GM12878 (cell line): ENCODE measurements at regions not wholly inside any gene's neighbourhood (a gene's known extent, or its start where the extent isn't known, plus 50 kb on each side); places are given as distances from the start of the nearest gene placed in this dataset.

ENCODE experiments used
- EGR1 ChIP-seq, 2 experiments: IDR thresholded peaks; 1 replicate in 1 of 2; 2 replicates in 1 of 2; pipeline ENCODE4 v1.6.1; 2011 to 2012; ENCODE audit warnings: low read depth in 2 of 2, low read length in 2 of 2, borderline replicate concordance in 1 of 2, mild to moderate bottlenecking in 1 of 2, moderate library complexity in 1 of 2
- NRF1 ChIP-seq: conservative IDR thresholded peaks from 2 replicates; pipeline ENCODE4 v1.6.1; 2011; ENCODE audit warnings: mild to moderate bottlenecking, low read depth, low read length, improper control_type of control experiment
- POLR2AphosphoS2 ChIP-seq: IDR thresholded peaks from 2 replicates; pipeline ENCODE4 v1.6.1; 2011; ENCODE audit warnings: low read depth, mild to moderate bottlenecking, low read length, improper control_type of control experiment, moderate library complexity
- SKIL ChIP-seq: fragments of 450-650 bp; IDR thresholded peaks from 2 replicates; pipeline ENCODE4 v1.6.1; 2017; ENCODE audit warnings: mild to moderate bottlenecking, low read depth, inconsistent platforms; ENCODE audit not compliant: poor library complexity, severe bottlenecking
- STAT3 ChIP-seq: IDR thresholded peaks from 2 replicates; pipeline ENCODE4 v1.6.1; 2011; ENCODE audit warnings: low read depth, low read length, improper control_type of control experiment
- TF ChIP-seq, protein P1 (sequence below), 3 experiments: IDR thresholded peaks in 2 of 3; conservative IDR thresholded peaks in 1 of 3; 2 replicates each; pipeline ENCODE4 v1.5.1; 2011; ENCODE audit warnings: low read depth in 3 of 3, low read length in 3 of 3, mild to moderate bottlenecking in 3 of 3, control low read depth in 2 of 3, moderate library complexity in 2 of 3, inconsistent platforms in 1 of 3, mixed read lengths in 1 of 3; ENCODE audit not compliant: control insufficient read depth in 2 of 3, insufficient read depth in 1 of 3; ENCODE audit errors: extremely low read depth in 1 of 3

DNA sequence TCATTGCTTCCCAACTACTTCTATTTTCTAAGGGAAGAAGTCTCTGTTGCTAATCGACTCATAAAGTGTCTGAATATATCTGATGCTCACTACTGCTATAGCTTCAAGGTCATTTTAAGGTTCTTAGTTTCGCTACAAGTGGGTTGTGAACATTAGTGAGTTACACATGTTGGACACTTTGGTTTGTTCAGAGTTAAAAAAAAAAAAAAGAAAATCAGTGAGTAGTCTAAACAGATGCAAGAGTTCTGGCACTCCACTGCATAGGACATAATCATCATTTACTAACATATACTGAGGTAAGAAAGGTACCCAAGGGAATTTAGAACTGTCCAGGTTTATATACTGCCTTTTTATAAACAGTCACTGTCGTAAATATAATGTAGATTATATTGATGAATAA lies 108.8 kb downstream of the KLF12 start:
- TF ChIP-seq, protein P1, sequence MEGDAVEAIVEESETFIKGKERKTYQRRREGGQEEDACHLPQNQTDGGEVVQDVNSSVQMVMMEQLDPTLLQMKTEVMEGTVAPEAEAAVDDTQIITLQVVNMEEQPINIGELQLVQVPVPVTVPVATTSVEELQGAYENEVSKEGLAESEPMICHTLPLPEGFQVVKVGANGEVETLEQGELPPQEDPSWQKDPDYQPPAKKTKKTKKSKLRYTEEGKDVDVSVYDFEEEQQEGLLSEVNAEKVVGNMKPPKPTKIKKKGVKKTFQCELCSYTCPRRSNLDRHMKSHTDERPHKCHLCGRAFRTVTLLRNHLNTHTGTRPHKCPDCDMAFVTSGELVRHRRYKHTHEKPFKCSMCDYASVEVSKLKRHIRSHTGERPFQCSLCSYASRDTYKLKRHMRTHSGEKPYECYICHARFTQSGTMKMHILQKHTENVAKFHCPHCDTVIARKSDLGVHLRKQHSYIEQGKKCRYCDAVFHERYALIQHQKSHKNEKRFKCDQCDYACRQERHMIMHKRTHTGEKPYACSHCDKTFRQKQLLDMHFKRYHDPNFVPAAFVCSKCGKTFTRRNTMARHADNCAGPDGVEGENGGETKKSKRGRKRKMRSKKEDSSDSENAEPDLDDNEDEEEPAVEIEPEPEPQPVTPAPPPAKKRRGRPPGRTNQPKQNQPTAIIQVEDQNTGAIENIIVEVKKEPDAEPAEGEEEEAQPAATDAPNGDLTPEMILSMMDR (IDR thresholded peaks at IDR 0.05 in 2 of 3, conservative IDR thresholded peaks at IDR 0.05 in 1 of 3; ENCODE audit: control insufficient read depth in 2 of 3, extremely low read depth in 1 of 3, insufficient read depth in 1 of 3, low read depth in 3 of 3, low read length in 3 of 3) = no peak
- no peak for TF ChIP-seq STAT3
- no peak for TF ChIP-seq POLR2AphosphoS2
- TF ChIP-seq SKIL = no peak
- no peak for TF ChIP-seq NRF1
- no peak for TF ChIP-seq EGR1 (IDR thresholded peaks at IDR 0.05; ENCODE audit: borderline replicate concordance in 1 of 2, low read depth in 2 of 2, low read length in 2 of 2)
